ENCODE measurements at regions not wholly inside any gene's neighbourhood (a gene's known extent, or its start where the extent isn't known, plus 50 kb on each side); places are given as distances from the start of the nearest gene placed in this dataset.
"Not testable (repeated sequence)": the region's sequence is repeated elsewhere in the genome, so short reads cannot be mapped to it uniquely, and the experiment has no call there.

DNA sequence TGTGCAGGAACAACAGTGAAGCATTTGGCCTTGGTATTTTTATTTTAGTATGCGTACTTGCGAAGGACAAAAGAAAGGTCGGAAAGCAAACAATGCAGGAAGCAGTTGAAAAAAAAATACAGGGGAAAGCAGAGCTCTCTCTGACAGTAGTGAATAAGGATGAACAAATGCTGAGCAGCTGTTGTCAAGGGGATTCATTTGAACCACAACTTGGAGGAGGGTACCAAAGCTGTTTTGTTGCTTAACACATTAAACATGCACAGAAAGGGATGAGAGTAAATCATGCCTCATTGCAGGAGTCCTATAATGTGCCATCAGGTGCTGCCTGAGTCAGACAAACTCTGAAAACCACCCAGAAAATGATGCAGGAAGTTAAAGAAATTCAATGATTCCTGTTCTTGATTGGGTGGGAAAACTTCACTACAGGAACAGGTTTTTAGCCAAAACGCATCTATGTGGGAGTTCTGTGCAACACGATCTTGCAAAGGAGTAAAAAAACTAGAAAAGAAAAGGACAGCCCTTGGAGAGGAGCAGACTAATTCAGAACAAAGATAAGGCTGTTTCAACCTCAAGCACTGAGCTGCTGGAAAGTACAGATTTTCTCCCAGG lies 2113.5 kb downstream of the LRRC4C start:
- no peak for FAIRE-seq
- Histone ChIP-seq H3K36me3 (ENCODE audit: control insufficient read depth, insufficient read depth, low read length) (no peaks in the 10 kb centered on the region), H3K4me3 (ENCODE audit: low read depth, low read length) (no peak overlapping the region), H3K27me3 (ENCODE audit: control insufficient read depth, insufficient read depth, low read length) (no peaks in the 10 kb centered on the region)
- DNase-seq (ENCODE audit: low read depth), result no peak
- no peak for TF ChIP-seq CTCF (IDR thresholded peaks at IDR 0.05; ENCODE audit: insufficient read depth, low read length, severe bottlenecking)

- H3K4me3 ChIP-seq (ENCODE audit: low read depth, low read length), result no peak overlapping the region
- TF ChIP-seq CTCF (IDR thresholded peaks at IDR 0.05; ENCODE audit: insufficient read depth, low read length, severe bottlenecking), result no peak
- H3K36me3 ChIP-seq (ENCODE audit: control insufficient read depth, insufficient read depth, low read length), result no peaks in the 10 kb centered on the region
- no peak for DNase-seq (ENCODE audit: low read depth)
- no peaks in the 10 kb centered on the region for H3K27me3 ChIP-seq (ENCODE audit: control insufficient read depth, insufficient read depth, low read length)
- no peak for FAIRE-seq
These were observed 2118.0 kb downstream of the LRRC4C start for GRCh38 chr11:39341461-39341860.

DNA sequence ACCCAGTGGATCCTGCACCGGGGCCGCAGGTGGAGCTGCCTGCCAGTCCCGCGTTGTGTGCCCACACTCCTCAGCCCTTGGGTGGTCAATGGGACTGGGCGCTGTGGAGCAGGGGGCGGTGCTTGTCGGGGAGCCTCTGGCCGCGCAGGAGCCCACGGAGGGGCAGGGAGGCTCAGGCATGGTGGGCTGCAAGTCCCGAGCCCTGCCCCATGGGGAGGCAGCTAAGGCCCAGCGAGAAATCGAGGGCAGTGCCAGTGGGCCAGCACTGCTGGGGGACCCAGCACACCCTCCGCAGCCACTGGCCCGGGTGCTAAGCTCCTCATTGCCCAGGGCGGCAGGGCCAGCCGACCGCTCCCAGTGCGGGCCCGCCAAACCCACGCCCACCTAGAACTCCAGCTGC lies 2126.4 kb downstream of the LRRC4C start:
- FAIRE-seq; H3K4me3 ChIP-seq (ENCODE audit: low read depth, low read length); DNase-seq (ENCODE audit: low read depth); H3K27me3 ChIP-seq (ENCODE audit: control insufficient read depth, insufficient read depth, low read length); H3K36me3 ChIP-seq (ENCODE audit: control insufficient read depth, insufficient read depth, low read length): not testable (repeated sequence)

- FAIRE-seq (no peak), DNase-seq (ENCODE audit: low read depth) (no peak)
- H3K36me3 ChIP-seq (ENCODE audit: control insufficient read depth, insufficient read depth, low read length), result no peaks in the 10 kb centered on the region
- H3K27me3 ChIP-seq (ENCODE audit: control insufficient read depth, insufficient read depth, low read length), result no peaks in the 10 kb centered on the region
- no peak overlapping the region for H3K4me3 ChIP-seq (ENCODE audit: low read depth, low read length)
- no peak for TF ChIP-seq CTCF (IDR thresholded peaks at IDR 0.05; ENCODE audit: insufficient read depth, low read length, severe bottlenecking)
These were observed 2132.2 kb downstream of the LRRC4C start for GRCh38 chr11:39327302-39327701.

GRCh38 chr11:39311888-39312287 lies 2147.6 kb downstream of the LRRC4C start:
- H3K36me3 ChIP-seq (ENCODE audit: control insufficient read depth, insufficient read depth, low read length); H3K4me3 ChIP-seq (ENCODE audit: low read depth, low read length); FAIRE-seq; DNase-seq (ENCODE audit: low read depth); H3K27me3 ChIP-seq (ENCODE audit: control insufficient read depth, insufficient read depth, low read length): not testable (repeated sequence)

DNA sequence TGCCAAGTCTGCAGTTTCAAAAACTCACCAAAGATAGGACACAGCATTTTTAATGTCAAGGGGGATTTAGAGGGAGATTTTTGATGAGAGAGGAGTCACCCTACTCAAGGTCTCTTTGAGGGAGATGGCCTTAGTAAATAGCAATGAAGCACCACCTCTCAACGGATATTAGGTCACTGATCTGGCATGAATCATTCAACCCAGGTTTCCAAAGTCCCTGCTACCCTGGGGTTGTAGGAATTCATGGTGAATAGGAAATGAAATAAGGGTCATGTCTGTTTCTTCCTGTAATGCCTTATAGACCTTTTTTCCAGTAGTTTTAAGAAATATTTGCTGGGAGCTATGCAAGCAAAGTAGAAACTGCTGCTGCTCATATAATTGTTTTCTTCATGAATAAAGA lies 2154.9 kb downstream of the LRRC4C start:
- no peak overlapping the region for H3K4me3 ChIP-seq (ENCODE audit: low read depth, low read length)
- no peak for FAIRE-seq
- H3K27me3 ChIP-seq (ENCODE audit: control insufficient read depth, insufficient read depth, low read length), result no peaks in the 10 kb centered on the region
- H3K36me3 ChIP-seq (ENCODE audit: control insufficient read depth, insufficient read depth, low read length), result no peaks in the 10 kb centered on the region
- no peak for TF ChIP-seq CTCF (IDR thresholded peaks at IDR 0.05; ENCODE audit: insufficient read depth, low read length, severe bottlenecking)
- DNase-seq (ENCODE audit: low read depth), result peak; percentile 5

GRCh38 chr11:39294648-39295047 lies 2164.8 kb downstream of the LRRC4C start:
- no peak for TF ChIP-seq CTCF (IDR thresholded peaks at IDR 0.05; ENCODE audit: insufficient read depth, low read length, severe bottlenecking)
- no peaks in the 10 kb centered on the region for H3K27me3 ChIP-seq (ENCODE audit: control insufficient read depth, insufficient read depth, low read length)
- no peak for FAIRE-seq
- no peak for DNase-seq (ENCODE audit: low read depth)
- H3K4me3 ChIP-seq (ENCODE audit: low read depth, low read length), result no peak overlapping the region
- no peaks in the 10 kb centered on the region for H3K36me3 ChIP-seq (ENCODE audit: control insufficient read depth, insufficient read depth, low read length)

Data from bronchial epithelial cell (primary cell).